AG04449 (cell line): ENCODE measurements at regions not wholly inside any gene's neighbourhood (a gene's known extent, or its start where the extent isn't known, plus 50 kb on each side); places are given as distances from the start of the nearest gene placed in this dataset.

Experiments used
- CTCF ChIA-PET: fragments of 350-600 bp; formaldehyde crosslinking; extraction: SDS; loops from one replicate; lab custom pipeline; 2021; ENCODE audit warnings: antibody characterized with exemption; lab: Yijun Ruan, JAX
- POLR2A ChIA-PET: fragments of 400-600, 350-600 bp; formaldehyde crosslinking; extraction: SDS; loops from one replicate; lab custom pipeline; 2020; ENCODE audit warnings: antibody characterized with exemption, inconsistent platforms; lab: Yijun Ruan, JAX
- DNase-seq: peaks from one replicate; pipeline ENCODE4 v3.0.0-alpha.2; 2010; ENCODE audit warnings: low read depth, low spot score
- H3K4me3 ChIP-seq: 2 replicates; pipeline ENCODE4 v1.5.1; 2011; ENCODE audit warnings: low read depth, mild to moderate bottlenecking, control low read depth, low read length
- CTCF ChIP-seq: IDR thresholded peaks from one replicate; pipeline ENCODE4 v1.5.1; 2011; ENCODE audit warnings: mild to moderate bottlenecking, moderate library complexity, low read length, control low read depth, inconsistent platforms; ENCODE audit not compliant: insufficient read depth; ENCODE audit errors: missing control alignments

DNA sequence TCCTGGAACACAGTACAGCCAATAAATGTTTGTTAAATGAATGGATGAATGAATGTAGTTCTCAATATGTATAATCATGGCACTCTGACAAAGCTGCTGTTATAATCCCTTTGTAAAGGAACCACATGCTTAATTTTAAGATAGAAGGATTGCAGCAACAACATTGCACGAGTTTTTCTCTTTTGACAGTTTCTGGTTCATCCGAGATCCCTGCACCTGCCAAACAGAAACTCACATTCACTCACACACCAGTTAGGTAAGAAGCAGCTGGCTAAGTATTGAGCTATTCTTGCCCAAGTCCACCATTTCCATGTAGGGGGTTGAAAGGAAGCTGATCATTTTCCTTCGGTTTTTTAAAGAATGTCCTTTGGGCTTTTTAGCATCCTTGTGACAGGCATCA, 133.7 kb upstream of the MAP1B start:
- no peak for DNase-seq
- CTCF ChIA-PET: interaction anchor here (1.7 kb wide), 1 partner anchor 45 kb away, joined by 5 read pairs; no protein-coding TSS in a partner anchor
- no peak overlapping the region for H3K4me3 ChIP-seq
- POLR2A ChIA-PET: no interaction called here
- no peak for TF ChIP-seq CTCF

DNA sequence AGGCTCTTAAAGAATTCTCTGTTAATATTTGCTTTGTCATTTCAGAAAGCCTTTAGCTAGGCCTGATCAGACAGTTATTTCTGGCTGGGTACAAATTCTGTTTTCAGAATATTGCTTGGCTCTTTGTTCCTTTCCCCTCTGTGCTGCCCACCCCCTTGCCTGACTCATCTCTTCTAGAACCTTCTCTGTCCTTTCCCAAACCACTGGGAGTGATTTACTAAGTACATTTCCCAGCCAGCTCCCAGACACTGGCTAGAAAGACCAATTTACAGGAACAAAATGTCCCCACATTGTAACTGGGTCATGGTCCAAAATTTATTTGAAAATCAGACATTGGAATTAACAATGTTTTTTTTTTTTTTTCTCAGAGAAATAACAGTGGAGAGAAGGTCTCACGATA, 133.1 kb upstream of the MAP1B start:
- H3K4me3 ChIP-seq: no peak overlapping the region
- no peak for TF ChIP-seq CTCF
- DNase-seq: no peak
- POLR2A ChIA-PET: no interaction called here
- CTCF ChIA-PET: interaction anchor here (1.7 kb wide), 1 partner anchor 45 kb away, joined by 5 read pairs; no protein-coding TSS in a partner anchor

DNA sequence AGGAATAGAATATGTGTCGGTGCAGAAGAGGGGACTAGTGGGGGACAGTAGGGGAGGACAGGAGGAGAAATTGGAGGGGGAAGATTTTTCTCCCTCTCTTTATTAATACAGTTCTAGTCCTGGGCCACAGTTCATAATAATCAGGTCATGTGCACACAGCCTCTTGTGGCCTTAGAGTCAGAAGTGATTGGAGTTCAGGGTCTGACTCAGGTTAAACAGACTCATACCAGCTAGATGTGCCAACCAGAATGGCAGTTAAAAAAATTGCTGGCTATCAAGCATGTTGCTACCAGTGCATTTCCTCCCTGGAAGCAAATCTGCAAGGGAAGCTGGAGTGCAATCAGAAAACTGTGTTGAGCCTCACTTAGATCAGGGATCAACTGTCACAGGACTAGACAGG, 132.7 kb upstream of the MAP1B start:
- no peak for TF ChIP-seq CTCF
- no peak for DNase-seq
- CTCF ChIA-PET: interaction anchor here (1.7 kb wide), 1 partner anchor 44 kb away, joined by 5 read pairs; no protein-coding TSS in a partner anchor
- no peak overlapping the region for H3K4me3 ChIP-seq
- POLR2A ChIA-PET: no interaction called here

- no peak for TF ChIP-seq CTCF
- ChIA-PET CTCF (no interaction called here), POLR2A (no interaction called here)
Observed at GRCh38 chr5:71976449-71976848, 130.8 kb upstream of the MAP1B start.

DNA sequence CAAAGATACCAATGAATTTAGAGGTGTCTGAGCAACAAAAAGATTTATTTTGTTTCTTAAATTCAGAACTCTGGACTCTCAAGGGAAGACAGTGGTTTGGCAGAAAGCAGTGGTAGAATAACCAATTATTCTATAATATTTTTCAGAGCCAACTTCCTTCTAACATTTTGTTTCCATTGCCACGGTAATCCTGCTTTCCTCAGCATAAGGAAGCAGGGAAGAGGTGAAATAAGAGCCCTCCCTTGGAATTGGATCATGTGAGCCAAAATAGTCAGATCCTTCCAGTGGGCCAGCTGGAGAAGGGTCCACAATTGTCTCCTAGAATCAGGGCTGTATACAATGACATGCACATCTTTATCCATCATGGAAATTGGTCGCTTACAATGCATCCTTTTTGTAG, 130.0 kb upstream of the MAP1B start:
- ChIA-PET POLR2A (no interaction called here), CTCF (no interaction called here)
- H3K4me3 ChIP-seq: no peak overlapping the region
- DNase-seq: no peak
- TF ChIP-seq CTCF: no peak

More at GRCh38 chr5:71976449-71976848, 130.8 kb upstream of the MAP1B start:
- no peak for DNase-seq
- no peak overlapping the region for H3K4me3 ChIP-seq

DNA sequence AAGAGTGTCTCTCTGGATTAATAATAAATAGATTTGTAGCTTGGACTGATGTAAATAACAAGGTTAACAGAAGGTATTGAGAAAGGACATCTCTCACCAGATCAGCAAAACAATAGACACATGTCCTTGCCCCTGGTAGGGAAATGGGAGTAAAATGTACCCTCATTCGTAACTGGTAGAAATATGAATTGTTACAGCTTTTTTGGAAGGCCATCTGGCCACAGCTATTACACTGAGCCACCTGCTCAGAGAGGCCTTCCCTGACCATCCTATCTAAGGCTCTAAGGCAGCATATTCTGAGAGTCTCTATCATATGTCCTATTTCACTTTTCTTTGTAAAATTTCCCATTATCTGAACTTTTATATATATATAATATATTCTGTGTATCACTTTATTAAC, 129.1 kb upstream of the MAP1B start:
- ChIA-PET POLR2A (no interaction called here), CTCF (no interaction called here)
- no peak for TF ChIP-seq CTCF
- H3K4me3 ChIP-seq: no peak overlapping the region
- no peak for DNase-seq
